ENCODE measurements at regions not wholly inside any gene's neighbourhood (a gene's known extent, or its start where the extent isn't known, plus 50 kb on each side); places are given as distances from the start of the nearest gene placed in this dataset.
A peak's percentile ranks its signal among the peaks of the same experiment; 100 is the strongest.

DNA sequence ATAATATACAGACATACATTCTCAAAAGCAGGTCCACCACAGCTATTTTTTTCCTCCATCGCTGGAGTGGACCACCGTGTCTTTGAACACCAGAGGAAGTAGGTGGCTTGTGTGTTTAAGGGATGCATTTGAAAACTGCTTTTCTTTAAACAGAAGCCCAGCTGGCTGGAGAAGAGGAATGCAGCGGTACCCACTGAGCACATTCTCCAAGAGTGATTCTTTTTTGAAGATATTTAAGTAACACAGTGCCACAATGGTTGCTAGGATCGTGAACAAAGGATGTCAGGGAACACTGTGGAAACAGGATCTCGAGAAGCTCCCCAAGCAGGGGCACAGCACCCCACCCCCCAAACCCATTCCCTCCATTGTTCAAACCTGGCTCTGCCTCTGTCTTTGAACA lies 286.6 kb upstream of the PWP1 start:
- CTCF ChIA-PET (ENCODE audit: partially characterized antibody) = interaction anchor here (0.8 to 11.7 kb wide), 11 partner anchors 9 to 308 kb away, joined by 3 to 193 read pairs (median 3); no protein-coding TSS in a partner anchor
- H3K4me2 ChIP-seq (ENCODE audit: insufficient read depth in 1 of 2, low read depth in 2 of 2, low read length in 2 of 2) = peak overlapping the region in 1 of 2 experiments; percentile 15; a peak in 1 of 4 replicates

More for the DNA sequence above, 286.6 kb upstream of the PWP1 start:
- POLR2A ChIA-PET (ENCODE audit: partially characterized antibody) = no interaction called here
- H3K27me3 ChIP-seq (replicated peaks in 1 of 4; ENCODE audit: control insufficient read depth in 3 of 4, extremely low read depth in 1 of 4, insufficient read depth in 3 of 4, low read length in 3 of 4) = no peaks in the 10 kb centered on the region; a peak in 1 of 7 replicates
- H2BK15ac ChIP-seq (ENCODE audit: low read length) = no peak overlapping the region
- H2AFZ ChIP-seq (ENCODE audit: low read length) = no peak overlapping the region
- no peak for DNase-seq (ENCODE audit: low read depth in 1 of 2, low spot score in 2 of 2)
- H2BK120ac ChIP-seq (replicated peaks; ENCODE audit: low read depth, low read length) = no peak overlapping the region
- no peak overlapping the region for H3K56ac ChIP-seq (replicated peaks; ENCODE audit: insufficient read length, low read depth, low read length)
- no peaks in the 10 kb centered on the region for H3K23me2 ChIP-seq (ENCODE audit: low read depth, low read length)
- no peak overlapping the region for H2BK5ac ChIP-seq (ENCODE audit: low read depth, low read length)
- no peak overlapping the region for H3K4me3 ChIP-seq (ENCODE audit: extremely low read depth in 1 of 4, insufficient read depth in 2 of 4, low read depth in 3 of 4, low read length in 4 of 4)
- H3K4me1 ChIP-seq (replicated peaks in 1 of 4; ENCODE audit: control insufficient read depth in 3 of 4, insufficient read depth in 4 of 4, low read length in 3 of 4) = peaks cover 1 to 17% (median 10%) of the 10 kb centered on the region in 4 experiments; a peak in 4 of 7 replicates
- no peak for FAIRE-seq
- H4K91ac ChIP-seq (replicated peaks; ENCODE audit: insufficient read length, low read length) = no peak overlapping the region
- no peaks in the 10 kb centered on the region for H3K36me3 ChIP-seq (ENCODE audit: control insufficient read depth in 2 of 4, insufficient read depth in 4 of 4, low read length in 3 of 4)
- H3K14ac ChIP-seq (ENCODE audit: insufficient read length) = no peak overlapping the region
- no peaks in the 10 kb centered on the region for H3K9me3 ChIP-seq (ENCODE audit: insufficient read depth in 2 of 2, low read depth in 1 of 2, low read length in 1 of 2)
- H4K8ac ChIP-seq (ENCODE audit: extremely low read depth, insufficient read depth, low read length) = no peak overlapping the region
- H3K79me2 ChIP-seq (ENCODE audit: control insufficient read depth in 1 of 2, insufficient read depth in 2 of 2, low read length in 2 of 2) = no peaks in the 10 kb centered on the region
- H2AK5ac ChIP-seq (ENCODE audit: low read depth, low read length) = no peak overlapping the region
- no peaks in the 10 kb centered on the region for H4K20me1 ChIP-seq (replicated peaks in 1 of 2; ENCODE audit: control insufficient read depth in 1 of 2, insufficient read depth in 2 of 2, low read length in 2 of 2)
- WGBS, 2 experiments (ENCODE audit: extremely low coverage in 1 of 2, insufficient coverage in 1 of 2, insufficient read length in 1 of 2, insufficient replicate concordance in 2 of 2, low coverage in 1 of 2, low lambda C conversion rate in 2 of 2, missing lambda C conversion rate in 1 of 2) = 67% methylated on average over 5 of the region's 5 CpGs; no CpG with 5 or more reads in 1 of the 2 experiments
- H4K5ac ChIP-seq (ENCODE audit: insufficient read length, low read depth, low read length) = no peak overlapping the region
- H3K27ac ChIP-seq (ENCODE audit: low read depth, low read length) = no peak overlapping the region
- H3K18ac ChIP-seq (ENCODE audit: extremely low read depth, low read length) = no peak overlapping the region
- H2BK20ac ChIP-seq (ENCODE audit: low read length) = no peak overlapping the region
- H3K79me1 ChIP-seq (ENCODE audit: low read depth, low read length) = no peaks in the 10 kb centered on the region
- no peak overlapping the region for H3K4ac ChIP-seq (replicated peaks; ENCODE audit: insufficient read length, low read depth, low read length)
- H3K23ac ChIP-seq (ENCODE audit: insufficient read length) = no peak overlapping the region
- no peak overlapping the region for H3K9ac ChIP-seq (replicated peaks in 1 of 4; ENCODE audit: extremely low read depth in 1 of 4, low read depth in 3 of 4, low read length in 3 of 4)
- TF ChIP-seq ATF3 (IDR thresholded peaks at IDR 0.05; ENCODE audit: insufficient read depth, low read depth, low read length) = no peak
- no peak for TF ChIP-seq HDAC2 (IDR thresholded peaks at IDR 0.05; ENCODE audit: borderline replicate concordance in 1 of 2, low read depth in 2 of 2, low read length in 2 of 2)
- TF ChIP-seq RXRA (IDR thresholded peaks at IDR 0.05; ENCODE audit: insufficient read depth, low read depth, low read length) = no peak
- no peak for TF ChIP-seq SP2 (IDR thresholded peaks at IDR 0.05; ENCODE audit: low read length)
- no peak for TF ChIP-seq CREB1 (IDR thresholded peaks at IDR 0.05)
- TF ChIP-seq BRCA1 (IDR thresholded peaks at IDR 0.05; ENCODE audit: low read depth, low read length) = no peak
- TF ChIP-seq TBP (IDR thresholded peaks at IDR 0.05; ENCODE audit: low read depth, low read length) = no peak
- TF ChIP-seq JUND (IDR thresholded peaks at IDR 0.05; ENCODE audit: low read length) = no peak
- TF ChIP-seq CTBP2 (IDR thresholded peaks at IDR 0.05; ENCODE audit: borderline replicate concordance, insufficient read depth, insufficient read length, low read length) = no peak
- no peak for TF ChIP-seq YY1 (IDR thresholded peaks at IDR 0.05; ENCODE audit: low read depth, low read length)
- TF ChIP-seq RFX5 (IDR thresholded peaks at IDR 0.05; ENCODE audit: borderline replicate concordance, low read depth, low read length) = no peak
- no peak for TF ChIP-seq SAP30 (IDR thresholded peaks at IDR 0.05; ENCODE audit: insufficient read depth, insufficient replicate concordance, low read length)
- no peak for TF ChIP-seq TEAD4 (IDR thresholded peaks at IDR 0.05; ENCODE audit: low read depth, low read length)
- TF ChIP-seq TCF12 (IDR thresholded peaks at IDR 0.05; ENCODE audit: low read depth, low read length) = no peak
- TF ChIP-seq GABPA (IDR thresholded peaks at IDR 0.05; ENCODE audit: borderline replicate concordance, insufficient read depth, low read length) = no peak
- no peak overlapping the region for H2BK12ac ChIP-seq (ENCODE audit: low read depth, low read length)

Data from H1 (cell line).